ENCODE measurements at regions not wholly inside any gene's neighbourhood (a gene's known extent, or its start where the extent isn't known, plus 50 kb on each side); places are given as distances from the start of the nearest gene placed in this dataset.

GRCh38 chr5:60446917-60447316 lies 253.0 kb downstream of the DEPDC1B start:
- Histone ChIP-seq H3K79me2 (ENCODE audit: control insufficient read depth, insufficient read depth, low read length) (no peaks in the 10 kb centered on the region), H3K4me3 (no peak overlapping the region), H3K27me3 (replicated peaks in 1 of 2; ENCODE audit: control insufficient read depth in 2 of 2, insufficient read depth in 2 of 2, low read length in 1 of 2) (no peaks in the 10 kb centered on the region), H3K36me3 (ENCODE audit: control insufficient read depth in 2 of 2, insufficient read depth in 2 of 2, low read length in 1 of 2) (no peaks in the 10 kb centered on the region), H2AFZ (ENCODE audit: control insufficient read depth, low read depth, low read length) (no peak overlapping the region), H3K4me1 (ENCODE audit: control insufficient read depth, insufficient read depth, low read length) (no peaks in the 10 kb centered on the region), H3K4me2 (ENCODE audit: control insufficient read depth, insufficient read depth) (no peak overlapping the region), H3K27ac (ENCODE audit: control insufficient read depth, insufficient read depth) (no peak overlapping the region), H3K9me3 (replicated peaks; ENCODE audit: control insufficient read depth, insufficient read depth, low read length) (no peaks in the 10 kb centered on the region), H3K9ac (ENCODE audit: control insufficient read depth, insufficient read depth, low read length) (no peak overlapping the region), H4K20me1 (ENCODE audit: control insufficient read depth, insufficient read depth) (no peaks in the 10 kb centered on the region)
- POLR2A ChIA-PET = no interaction called here
- BruUV-seq (replicated peaks) = no TSS peak
- in situ Hi-C loops (cut with MboI) (no loop called here), intact Hi-C loops (cut with micrococcal nuclease; ENCODE audit: unreplicated experiment) (no loop called here)
- ATAC-seq = no peak
- CTCF ChIA-PET = no interaction called here
- no peak for DNase-seq (ENCODE audit: low read depth, low spot score)
- FAIRE-seq = no peak
- RAD21 ChIA-PET (ENCODE audit: unreplicated experiment) = no interaction called here
- 48% methylated on average over 3 of the region's 3 CpGs for WGBS (ENCODE audit: insufficient coverage, insufficient replicate concordance, low lambda C conversion rate, missing lambda C conversion rate)
- SMC1A ChIA-PET (ENCODE audit: uncharacterized antibody, unreplicated experiment) = interaction anchor here (0.6 kb wide), 1 partner anchor 36 kb away, joined by 3 read pairs; no protein-coding TSS in a partner anchor
- TF ChIP-seq SUPT20H (IDR thresholded peaks at IDR 0.05; ENCODE audit: borderline replicate concordance, control insufficient read depth, low read depth, low read length) (no peak), ATF7 (IDR thresholded peaks at IDR 0.05; ENCODE audit: low read depth) (no peak), PAX5 (IDR thresholded peaks at IDR 0.05; ENCODE audit: borderline replicate concordance, low read depth, low read length) (no peak), EP300 (IDR thresholded peaks at IDR 0.05; ENCODE audit: borderline replicate concordance in 1 of 2, control insufficient read depth in 1 of 2, low read depth in 2 of 2, low read length in 2 of 2) (no peak), NFYB (IDR thresholded peaks at IDR 0.05; ENCODE audit: insufficient read depth, low read depth, low read length) (no peak), PRDM15 (CRISPR knock-in tag; IDR thresholded peaks at IDR 0.05) (no peak), WRNIP1 (IDR thresholded peaks at IDR 0.05; ENCODE audit: borderline replicate concordance, low read depth, low read length) (no peak), YY1 (IDR thresholded peaks at IDR 0.05; ENCODE audit: low read depth, low read length) (no peak), TCF7 (IDR thresholded peaks at IDR 0.05; ENCODE audit: borderline replicate concordance) (no peak), STAT3 (IDR thresholded peaks at IDR 0.05; ENCODE audit: low read depth, low read length) (no peak), NFYA (IDR thresholded peaks at IDR 0.05; ENCODE audit: borderline replicate concordance, low read depth, low read length) (no peak), RB1 (IDR thresholded peaks at IDR 0.05; ENCODE audit: borderline replicate concordance) (no peak), HDGF (IDR thresholded peaks at IDR 0.05) (no peak), JUNB (IDR thresholded peaks at IDR 0.05) (no peak)
- TF ChIP-seq, protein P1, sequence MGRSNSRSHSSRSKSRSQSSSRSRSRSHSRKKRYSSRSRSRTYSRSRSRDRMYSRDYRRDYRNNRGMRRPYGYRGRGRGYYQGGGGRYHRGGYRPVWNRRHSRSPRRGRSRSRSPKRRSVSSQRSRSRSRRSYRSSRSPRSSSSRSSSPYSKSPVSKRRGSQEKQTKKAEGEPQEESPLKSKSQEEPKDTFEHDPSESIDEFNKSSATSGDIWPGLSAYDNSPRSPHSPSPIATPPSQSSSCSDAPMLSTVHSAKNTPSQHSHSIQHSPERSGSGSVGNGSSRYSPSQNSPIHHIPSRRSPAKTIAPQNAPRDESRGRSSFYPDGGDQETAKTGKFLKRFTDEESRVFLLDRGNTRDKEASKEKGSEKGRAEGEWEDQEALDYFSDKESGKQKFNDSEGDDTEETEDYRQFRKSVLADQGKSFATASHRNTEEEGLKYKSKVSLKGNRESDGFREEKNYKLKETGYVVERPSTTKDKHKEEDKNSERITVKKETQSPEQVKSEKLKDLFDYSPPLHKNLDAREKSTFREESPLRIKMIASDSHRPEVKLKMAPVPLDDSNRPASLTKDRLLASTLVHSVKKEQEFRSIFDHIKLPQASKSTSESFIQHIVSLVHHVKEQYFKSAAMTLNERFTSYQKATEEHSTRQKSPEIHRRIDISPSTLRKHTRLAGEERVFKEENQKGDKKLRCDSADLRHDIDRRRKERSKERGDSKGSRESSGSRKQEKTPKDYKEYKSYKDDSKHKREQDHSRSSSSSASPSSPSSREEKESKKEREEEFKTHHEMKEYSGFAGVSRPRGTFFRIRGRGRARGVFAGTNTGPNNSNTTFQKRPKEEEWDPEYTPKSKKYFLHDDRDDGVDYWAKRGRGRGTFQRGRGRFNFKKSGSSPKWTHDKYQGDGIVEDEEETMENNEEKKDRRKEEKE (IDR thresholded peaks at IDR 0.05) = no peak
